Bronchial epithelial cell (primary cell): ENCODE measurements at regions not wholly inside any gene's neighbourhood (a gene's known extent, or its start where the extent isn't known, plus 50 kb on each side); places are given as distances from the start of the nearest gene placed in this dataset.
"Not testable (repeated sequence)": the region's sequence is repeated elsewhere in the genome, so short reads cannot be mapped to it uniquely, and the experiment has no call there.

Experiments used
- DNase-seq: peaks from one replicate; pipeline ENCODE4 v3.0.0-alpha.2; 2010; ENCODE audit warnings: low read depth
- FAIRE-seq: peaks from 2 replicates; lab custom pipeline; 2011; peaks lifted over from hg19 to GRCh38; lab: Jason Lieb, UNC
- H3K27me3 ChIP-seq: 2 replicates; pipeline ENCODE4 v1.5.1; 2011; ENCODE audit warnings: low read length; ENCODE audit not compliant: control insufficient read depth, insufficient read depth
- H3K36me3 ChIP-seq: 2 replicates; pipeline ENCODE4 v1.5.1; 2011; ENCODE audit warnings: low read length; ENCODE audit not compliant: control insufficient read depth, insufficient read depth
- H3K4me3 ChIP-seq: 2 replicates; pipeline ENCODE4 v1.5.1; 2011; ENCODE audit warnings: mild to moderate bottlenecking, low read depth, low read length, control low read depth
- CTCF ChIP-seq: IDR thresholded peaks from 2 replicates; pipeline ENCODE4 v1.5.1; 2011; ENCODE audit warnings: mild to moderate bottlenecking, moderate library complexity, low read length, control low read depth, inconsistent platforms; ENCODE audit not compliant: insufficient read depth, severe bottlenecking

DNA sequence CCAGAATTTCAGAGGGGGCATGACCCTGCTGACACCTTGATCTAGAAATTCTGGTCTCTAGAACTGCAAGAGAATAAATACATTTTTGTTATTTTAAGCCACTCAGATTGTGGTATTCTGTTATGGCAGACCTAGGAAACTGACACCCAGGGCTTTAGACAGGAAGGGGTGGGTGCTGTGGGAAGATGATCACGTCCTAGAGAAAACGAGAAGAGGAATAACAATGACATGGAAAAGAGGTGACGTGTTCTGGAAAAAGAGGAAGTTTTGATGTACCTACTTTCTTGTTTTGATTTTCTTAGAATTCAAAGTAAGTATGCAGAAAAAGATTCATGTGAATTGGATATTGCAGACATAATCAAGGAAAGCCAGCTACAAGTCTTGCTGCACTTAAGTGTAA, 232.9 kb upstream of the RUNX1 start:
- FAIRE-seq (no peak), DNase-seq (no peak)
- TF ChIP-seq CTCF = no peak
- Histone ChIP-seq H3K36me3 (no peaks in the 10 kb centered on the region), H3K27me3 (no peaks in the 10 kb centered on the region), H3K4me3 (no peak overlapping the region)

- no peak for FAIRE-seq
- no peak for TF ChIP-seq CTCF
Observed at GRCh38 chr21:35280231-35280630, 231.1 kb upstream of the RUNX1 start.

GRCh38 chr21:35275776-35276175, 226.7 kb upstream of the RUNX1 start:
- no peak for FAIRE-seq
- H3K4me3 ChIP-seq = no peak overlapping the region

More at GRCh38 chr21:35280231-35280630, 231.1 kb upstream of the RUNX1 start:
- Histone ChIP-seq H3K4me3 (no peak overlapping the region), H3K36me3 (no peaks in the 10 kb centered on the region), H3K27me3 (no peaks in the 10 kb centered on the region)
- no peak for DNase-seq

GRCh38 chr21:35274923-35275322, 225.8 kb upstream of the RUNX1 start:
- H3K27me3 ChIP-seq = no peaks in the 10 kb centered on the region
- no peak overlapping the region for H3K4me3 ChIP-seq
- no peaks in the 10 kb centered on the region for H3K36me3 ChIP-seq
- FAIRE-seq = no peak
- DNase-seq = no peak
- TF ChIP-seq CTCF = no peak

More at GRCh38 chr21:35275776-35276175, 226.7 kb upstream of the RUNX1 start:
- TF ChIP-seq CTCF = no peak
- no peak for DNase-seq
- Histone ChIP-seq H3K36me3 (no peaks in the 10 kb centered on the region), H3K27me3 (no peaks in the 10 kb centered on the region)

- Histone ChIP-seq H3K27me3 (no peaks in the 10 kb centered on the region), H3K4me3 (no peak overlapping the region), H3K36me3 (no peaks in the 10 kb centered on the region)
- no peak for TF ChIP-seq CTCF
- FAIRE-seq (no peak), DNase-seq (no peak)
Observed at GRCh38 chr21:35274090-35274489, 225.0 kb upstream of the RUNX1 start.

GRCh38 chr21:35273333-35273732, 224.2 kb upstream of the RUNX1 start:
- Histone ChIP-seq H3K27me3 (no peaks in the 10 kb centered on the region), H3K36me3 (no peaks in the 10 kb centered on the region), H3K4me3 (no peak overlapping the region)
- FAIRE-seq (no peak), DNase-seq (peak; percentile 76)
- no peak for TF ChIP-seq CTCF

DNA sequence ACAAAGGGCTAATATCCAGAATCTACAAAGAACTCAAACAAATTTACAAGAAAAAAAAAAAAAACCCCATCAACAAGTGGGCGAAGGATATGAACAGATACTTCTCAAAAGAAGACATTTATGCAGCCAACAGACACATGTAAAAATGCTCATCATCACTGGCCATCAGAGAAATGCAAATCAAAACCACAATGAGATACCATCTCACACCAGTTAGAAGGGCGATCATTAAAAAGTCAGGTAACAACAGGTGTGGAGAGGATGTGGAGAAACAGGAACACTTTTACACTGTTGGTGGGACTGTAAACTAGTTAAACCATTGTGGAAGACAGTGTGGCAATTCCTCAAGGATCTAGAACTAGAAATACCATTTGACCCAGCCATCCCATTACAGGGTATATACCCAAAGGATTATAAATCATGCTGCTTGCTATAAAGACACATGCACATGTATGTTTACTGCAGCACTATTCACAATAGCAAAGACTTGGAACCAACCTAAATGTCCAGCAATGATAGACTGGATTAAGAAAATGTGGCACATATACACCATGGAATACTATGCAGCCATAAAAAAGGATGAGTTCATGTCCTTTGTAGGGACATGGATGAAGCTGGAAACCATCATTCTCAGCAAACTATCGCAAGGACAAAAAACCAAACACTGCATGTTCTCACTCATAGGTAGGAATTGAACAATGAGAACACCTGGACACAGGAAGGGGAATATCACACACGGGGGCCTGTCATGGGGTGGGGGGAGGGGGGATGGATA, 222.4 kb upstream of the RUNX1 start:
- not testable (repeated sequence) for FAIRE-seq, DNase-seq, H3K27me3 ChIP-seq

More for the DNA sequence above, 222.4 kb upstream of the RUNX1 start:
- not testable (repeated sequence) for H3K4me3 ChIP-seq, H3K36me3 ChIP-seq
